Neural progenitor cell (in vitro differentiated cells): ENCODE measurements at regions not wholly inside any gene's neighbourhood (a gene's known extent, or its start where the extent isn't known, plus 50 kb on each side); places are given as distances from the start of the nearest gene placed in this dataset.

Experiments used
- DNase-seq: peaks from one replicate; pipeline ENCODE4 v3.0.0-alpha.2; 2016; ENCODE audit warnings: low spot score
- H2AFZ ChIP-seq: fragments of 200-600 bp; sonication (generic); replicated peaks from 2 replicates; pipeline ENCODE4 v1.6.1; 2016; ENCODE audit warnings: antibody characterized with exemption
- H3F3A ChIP-seq: fragments of 200-600 bp; sonication (generic); 2 replicates; pipeline ENCODE4 v1.6.1; 2016; ENCODE audit warnings: antibody characterized with exemption, low read depth
- H3K27ac ChIP-seq: fragments of 200-600 bp; sonication (generic); 2 replicates; pipeline ENCODE4 v1.5.1; 2016; ENCODE audit warnings: mild to moderate bottlenecking
- H3K27me3 ChIP-seq: fragments of 200-600 bp; sonication (generic); 2 replicates; pipeline ENCODE4 v1.6.1; 2016; ENCODE audit warnings: mild to moderate bottlenecking, moderate library complexity
- H3K36me3 ChIP-seq: fragments of 200-600 bp; sonication (generic); 2 replicates; pipeline ENCODE4 v1.5.1; 2016
- H3K4me1 ChIP-seq: fragments of 200-600 bp; sonication (generic); 2 replicates; pipeline ENCODE4 v1.6.1; 2016; ENCODE audit warnings: mixed run types
- H3K4me2 ChIP-seq: fragments of 200-600 bp; sonication (generic); 2 replicates; pipeline ENCODE4 v1.6.1; 2016
- H3K4me3 ChIP-seq: fragments of 200-600 bp; sonication (generic); 2 replicates; pipeline ENCODE4 v1.5.1; 2016
- H3K79me2 ChIP-seq: fragments of 200-600 bp; sonication (generic); 2 replicates; pipeline ENCODE4 v1.6.1; 2016; ENCODE audit warnings: low read depth
- H3K9ac ChIP-seq: fragments of 200-600 bp; sonication (generic); 2 replicates; pipeline ENCODE4 v1.6.1; 2016
- H3K9me3 ChIP-seq: fragments of 200-600 bp; sonication (generic); 2 replicates; pipeline ENCODE4 v1.5.1; 2016; ENCODE audit warnings: low read depth
- H4K20me1 ChIP-seq: fragments of 200-600 bp; sonication (generic); 2 replicates; pipeline ENCODE4 v1.6.1; 2016; ENCODE audit warnings: low read depth
- H3K27ac Mint-ChIP-seq: 3 replicates; pipeline ENCODE4 v1.8.0; 2021; ENCODE audit warnings: mixed read lengths
- H3K27me3 Mint-ChIP-seq: 2 replicates; pipeline ENCODE4 v1.8.0; 2022; ENCODE audit warnings: low read depth, mild to moderate bottlenecking, inconsistent platforms, moderate library complexity, mixed read lengths; ENCODE audit not compliant: insufficient read depth
- H3K36me3 Mint-ChIP-seq: 3 replicates; pipeline ENCODE4 v1.8.0; 2021; ENCODE audit warnings: mixed read lengths
- H3K4me1 Mint-ChIP-seq: 3 replicates; pipeline ENCODE4 v1.8.0; 2021; ENCODE audit warnings: mixed read lengths
- H3K4me3 Mint-ChIP-seq: 3 replicates; pipeline ENCODE4 v1.8.0; 2021; ENCODE audit warnings: mild to moderate bottlenecking, moderate library complexity, mixed read lengths
- H3K9me3 Mint-ChIP-seq: 3 replicates; pipeline ENCODE4 v1.8.0; 2020; ENCODE audit warnings: mixed read lengths
- CTCF ChIP-seq: fragments of 200-600 bp; sonication (generic); IDR thresholded peaks from 2 replicates; pipeline ENCODE4 v1.5.1; 2017; ENCODE audit warnings: antibody characterized with exemption, mild to moderate bottlenecking
- EZH2 ChIP-seq: fragments of 200-600 bp; sonication (generic); IDR thresholded peaks from 2 replicates; pipeline ENCODE4 v1.6.1; 2017; ENCODE audit warnings: antibody characterized with exemption, mild to moderate bottlenecking, moderate library complexity
- EZH2phosphoT487 ChIP-seq: fragments of 200-600 bp; sonication (generic); IDR thresholded peaks from 2 replicates; pipeline ENCODE4 v1.6.1; 2017; ENCODE audit warnings: antibody characterized with exemption

GRCh38 chr4:96473246-96473645 is 633.4 kb downstream of the PDHA2 start:
- no peak overlapping the region for H3K9ac ChIP-seq
- no peaks in the 10 kb centered on the region for H3K27me3 Mint-ChIP-seq
- H3K27ac Mint-ChIP-seq: no peak overlapping the region
- no peak overlapping the region for H3K4me3 Mint-ChIP-seq
- peaks cover 7% of the 10 kb centered on the region for H3K36me3 Mint-ChIP-seq
- TF ChIP-seq EZH2 (no peak), CTCF (no peak), EZH2phosphoT487 (no peak)
- H3K79me2 ChIP-seq: no peaks in the 10 kb centered on the region
- H4K20me1 ChIP-seq: no peaks in the 10 kb centered on the region
- H3K4me1 Mint-ChIP-seq: peaks cover 3% of the 10 kb centered on the region
- H3K9me3 Mint-ChIP-seq: peaks cover 29% of the 10 kb centered on the region
- no peak overlapping the region for H3K4me3 ChIP-seq
- H3K27me3 ChIP-seq: no peaks in the 10 kb centered on the region
- H3K27ac ChIP-seq: no peak overlapping the region
- no peaks in the 10 kb centered on the region for H3K9me3 ChIP-seq
- no peak overlapping the region for H3K4me2 ChIP-seq
- DNase-seq: no peak
- no peaks in the 10 kb centered on the region for H3F3A ChIP-seq
- H2AFZ ChIP-seq: no peak overlapping the region
- H3K4me1 ChIP-seq: no peaks in the 10 kb centered on the region
- H3K36me3 ChIP-seq: peaks cover 6% of the 10 kb centered on the region

- Histone ChIP-seq H3K4me1 (peaks cover under 1% of the 10 kb centered on the region), H3F3A (no peaks in the 10 kb centered on the region), H3K79me2 (no peaks in the 10 kb centered on the region), H4K20me1 (no peaks in the 10 kb centered on the region), H3K27me3 (no peaks in the 10 kb centered on the region), H3K4me3 (no peak overlapping the region), H3K4me2 (no peak overlapping the region), H3K9ac (no peak overlapping the region), H2AFZ (no peak overlapping the region), H3K36me3 (no peaks in the 10 kb centered on the region), H3K9me3 (no peaks in the 10 kb centered on the region), H3K27ac (no peak overlapping the region)
- no peaks in the 10 kb centered on the region for H3K4me1 Mint-ChIP-seq
- peak; percentile 12 for DNase-seq
- H3K27me3 Mint-ChIP-seq: no peaks in the 10 kb centered on the region
- H3K27ac Mint-ChIP-seq: no peak overlapping the region
- H3K4me3 Mint-ChIP-seq: no peak overlapping the region
- peaks cover 17% of the 10 kb centered on the region for H3K9me3 Mint-ChIP-seq
- peaks cover 2% of the 10 kb centered on the region for H3K36me3 Mint-ChIP-seq
- TF ChIP-seq CTCF (peak; percentile 39), EZH2 (no peak)
Observed at GRCh38 chr4:96483308-96484030, 643.6 kb downstream of the PDHA2 start.

- no peak for DNase-seq
- no peak overlapping the region for H3K4me2 ChIP-seq
- H3K4me3 ChIP-seq: no peak overlapping the region
- H3K9me3 ChIP-seq: no peaks in the 10 kb centered on the region
- Mint-ChIP-seq H3K36me3 (peaks cover 2% of the 10 kb centered on the region), H3K9me3 (peaks cover 11% of the 10 kb centered on the region), H3K27me3 (no peaks in the 10 kb centered on the region), H3K27ac (no peak overlapping the region), H3K4me1 (no peaks in the 10 kb centered on the region), H3K4me3 (no peak overlapping the region)
- TF ChIP-seq EZH2: no peak
- TF ChIP-seq EZH2phosphoT487: no peak
- TF ChIP-seq CTCF: no peak
- H2AFZ ChIP-seq: no peak overlapping the region
- no peak overlapping the region for H3K27ac ChIP-seq
- H3F3A ChIP-seq: no peaks in the 10 kb centered on the region
- H3K36me3 ChIP-seq: no peaks in the 10 kb centered on the region
- no peak overlapping the region for H3K9ac ChIP-seq
- H3K27me3 ChIP-seq: no peaks in the 10 kb centered on the region
- no peaks in the 10 kb centered on the region for H4K20me1 ChIP-seq
- no peaks in the 10 kb centered on the region for H3K79me2 ChIP-seq
- peaks cover 7% of the 10 kb centered on the region for H3K4me1 ChIP-seq
Observed at GRCh38 chr4:96486563-96486962, 646.7 kb downstream of the PDHA2 start.
